ENCODE measurements at regions not wholly inside any gene's neighbourhood (a gene's known extent, or its start where the extent isn't known, plus 50 kb on each side); places are given as distances from the start of the nearest gene placed in this dataset.
"Not testable (repeated sequence)": the region's sequence is repeated elsewhere in the genome, so short reads cannot be mapped to it uniquely, and the experiment has no call there.

- no peak for TF ChIP-seq CTCF (IDR thresholded peaks at IDR 0.05; ENCODE audit: low read depth, low read length)
- H3K4me3 ChIP-seq (replicated peaks in 1 of 2; ENCODE audit: low read depth in 2 of 2, low read length in 2 of 2) = no peak overlapping the region
- DNase-seq (ENCODE audit: low read depth in 2 of 2) = no peak
These were observed 120.9 kb upstream of the STK32A start for GRCh38 chr5:147113967-147114366.

- not testable (repeated sequence) for H3K4me3 ChIP-seq (replicated peaks in 1 of 2; ENCODE audit: low read depth in 2 of 2, low read length in 2 of 2); DNase-seq (ENCODE audit: low read depth in 2 of 2)
These were observed 95.1 kb upstream of the STK32A start for GRCh38 chr5:147139759-147140158.

GRCh38 chr5:147140558-147140957 is 94.3 kb upstream of the STK32A start:
- DNase-seq (ENCODE audit: low read depth in 2 of 2) = no peak
- H3K4me3 ChIP-seq (replicated peaks in 1 of 2; ENCODE audit: low read depth in 2 of 2, low read length in 2 of 2) = no peak overlapping the region
- TF ChIP-seq CTCF (IDR thresholded peaks at IDR 0.05; ENCODE audit: low read depth, low read length) = no peak

GRCh38 chr5:147141580-147141979 is 93.2 kb upstream of the STK32A start:
- not testable (repeated sequence) for DNase-seq (ENCODE audit: low read depth in 2 of 2); H3K4me3 ChIP-seq (replicated peaks in 1 of 2; ENCODE audit: low read depth in 2 of 2, low read length in 2 of 2)

GRCh38 chr5:147143215-147143614 is 91.6 kb upstream of the STK32A start:
- DNase-seq (ENCODE audit: low read depth in 2 of 2) = no peak
- TF ChIP-seq CTCF (IDR thresholded peaks at IDR 0.05; ENCODE audit: low read depth, low read length) = no peak

GRCh38 chr5:147145328-147145727 is 89.5 kb upstream of the STK32A start:
- no peak for TF ChIP-seq CTCF (IDR thresholded peaks at IDR 0.05; ENCODE audit: low read depth, low read length)
- no peak for DNase-seq (ENCODE audit: low read depth in 2 of 2)
- H3K4me3 ChIP-seq (replicated peaks in 1 of 2; ENCODE audit: low read depth in 2 of 2, low read length in 2 of 2) = no peak overlapping the region

More at GRCh38 chr5:147143215-147143614, 91.6 kb upstream of the STK32A start:
- no peak overlapping the region for H3K4me3 ChIP-seq (replicated peaks in 1 of 2; ENCODE audit: low read depth in 2 of 2, low read length in 2 of 2)

- no peak overlapping the region for H3K4me3 ChIP-seq (replicated peaks in 1 of 2; ENCODE audit: low read depth in 2 of 2, low read length in 2 of 2)
- DNase-seq (ENCODE audit: low read depth in 2 of 2) = no peak
- no peak for TF ChIP-seq CTCF (IDR thresholded peaks at IDR 0.05; ENCODE audit: low read depth, low read length)
These were observed 86.1 kb upstream of the STK32A start for GRCh38 chr5:147148715-147149114.

GRCh38 chr5:147152086-147152485 is 82.7 kb upstream of the STK32A start:
- DNase-seq (ENCODE audit: low read depth in 2 of 2) = no peak
- no peak overlapping the region for H3K4me3 ChIP-seq (replicated peaks in 1 of 2; ENCODE audit: low read depth in 2 of 2, low read length in 2 of 2)
- TF ChIP-seq CTCF (IDR thresholded peaks at IDR 0.05; ENCODE audit: low read depth, low read length) = no peak

Data from cardiac fibroblast (primary cell).